Left colon (tissue), 2 donors: ENCODE measurements at regions not wholly inside any gene's neighbourhood (a gene's known extent, or its start where the extent isn't known, plus 50 kb on each side); places are given as distances from the start of the nearest gene placed in this dataset.

Experiments
- ATAC-seq: fragments of 200-7000 bp; cut with Tn5 transposase; one replicate; pipeline ENCODE4 v1.9.1; 2020; ENCODE audit warnings: mild to moderate bottlenecking, moderate library complexity
- DNase-seq, 2 donors: peaks; one replicate each; pipeline ENCODE4 v3.0.0-alpha.2; 2020
- intact Hi-C, 2 donors: fragments of 100-400 bp; cut with DNase I in 1 of 2; cut with micrococcal nuclease in 1 of 2; formaldehyde crosslinking; loops; one replicate each; pipeline versions ENCODE4 v1.11.2 to v1.14.0; 2022; cut with DNase I, micrococcal nuclease
- donor health status: DM: no; HTN: no; CAD: no.
- donor health status: DM: yes; HTN: yes; CAD: no.

GRCh38 chr2:8285081-8285480 lies 396.8 kb upstream of the ID2 start:
- intact Hi-C loops, result no loop called here
- no peak for ATAC-seq

GRCh38 chr2:8285898-8286297 lies 396.0 kb upstream of the ID2 start:
- DNase-seq, result no peak
- intact Hi-C loops, result no loop called here
- no peak for ATAC-seq

More at GRCh38 chr2:8285081-8285480, 396.8 kb upstream of the ID2 start:
- no peak for DNase-seq

- ATAC-seq (no peak), DNase-seq (no peak)
- intact Hi-C loops, result no loop called here
These were observed 393.6 kb upstream of the ID2 start for GRCh38 chr2:8288206-8288605.

GRCh38 chr2:8289111-8289510 lies 392.7 kb upstream of the ID2 start:
- intact Hi-C loops, result no loop called here
- ATAC-seq, result no peak
- no peak for DNase-seq

GRCh38 chr2:8290771-8291352 lies 391.0 kb upstream of the ID2 start:
- ATAC-seq (no peak), DNase-seq (no peak)
- intact Hi-C loops, result no loop called here

- ATAC-seq (no peak), DNase-seq (no peak)
- intact Hi-C loops, result no loop called here
These were observed 385.6 kb upstream of the ID2 start for GRCh38 chr2:8296306-8296705.

- no peak for DNase-seq
- ATAC-seq, result no peak
- intact Hi-C loops, result no loop called here
These were observed 384.3 kb upstream of the ID2 start for GRCh38 chr2:8297376-8298231.

- no peak for DNase-seq
- peak; percentile 20 for ATAC-seq
- intact Hi-C loops, result no loop called here
These were observed 383.1 kb upstream of the ID2 start for GRCh38 chr2:8298783-8299182.

- DNase-seq (no peak), ATAC-seq (no peak)
- intact Hi-C loops, result no loop called here
These were observed 381.6 kb upstream of the ID2 start for GRCh38 chr2:8300216-8300615.

- no peak for ATAC-seq
- intact Hi-C loops, result no loop called here
- DNase-seq, result no peak
These were observed 381.0 kb upstream of the ID2 start for GRCh38 chr2:8300905-8301304.

- DNase-seq (peak; percentile 68 to 84), ATAC-seq (peak; percentile 55)
- intact Hi-C loops, result no loop called here
These were observed 378.5 kb upstream of the ID2 start for GRCh38 chr2:8303322-8303832.

GRCh38 chr2:8304821-8305766 lies 376.8 kb upstream of the ID2 start:
- DNase-seq (no peak), ATAC-seq (no peak)
- intact Hi-C loops, result no loop called here

- intact Hi-C loops, result no loop called here
- DNase-seq (no peak), ATAC-seq (no peak)
These were observed 375.1 kb upstream of the ID2 start for GRCh38 chr2:8306530-8307351.

- no peak for ATAC-seq
- intact Hi-C loops, result no loop called here
These were observed 374.2 kb upstream of the ID2 start for GRCh38 chr2:8307606-8308180.

GRCh38 chr2:8309131-8309530 lies 372.7 kb upstream of the ID2 start:
- intact Hi-C loops, result no loop called here
- ATAC-seq (no peak), DNase-seq (no peak)

More at GRCh38 chr2:8307606-8308180, 374.2 kb upstream of the ID2 start:
- DNase-seq, result no peak

- DNase-seq, result no peak
- intact Hi-C loops, result no loop called here
- no peak for ATAC-seq
These were observed 371.1 kb upstream of the ID2 start for GRCh38 chr2:8310557-8311455.

- ATAC-seq (peak; percentile 42), DNase-seq (no peak)
- intact Hi-C loops, result no loop called here
These were observed 369.6 kb upstream of the ID2 start for GRCh38 chr2:8312221-8312620.
